WTC11 (cell line): ENCODE measurements at regions not wholly inside any gene's neighbourhood (a gene's known extent, or its start where the extent isn't known, plus 50 kb on each side); places are given as distances from the start of the nearest gene placed in this dataset.

Experiments used
- FOXJ3 ChIP-seq: sonication (generic); formaldehyde crosslinking; IDR thresholded peaks from 2 replicates; pipeline ENCODE4 v1.9.0; 2021; ENCODE audit warnings: missing genetic modification reagents, mild to moderate bottlenecking, borderline replicate concordance
- GRHL2 ChIP-seq: fragments of 250-450 bp; sonication (Bioruptor Pico); IDR thresholded peaks from 2 replicates; pipeline ENCODE4 v1.8.0; 2022; ENCODE audit warnings: mild to moderate bottlenecking, moderate library complexity; ENCODE audit not compliant: insufficient replicate concordance, severe bottlenecking
- KAT7 ChIP-seq: sonication (generic); formaldehyde crosslinking; IDR thresholded peaks from 2 replicates; pipeline ENCODE4 v1.8.1; 2023; ENCODE audit warnings: missing genetic modification reagents, mild to moderate bottlenecking, borderline replicate concordance
- NFE2L1 ChIP-seq: sonication (generic); formaldehyde crosslinking; IDR thresholded peaks from 2 replicates; pipeline ENCODE4 v1.8.1; 2023; ENCODE audit warnings: missing genetic modification reagents
- NFYB ChIP-seq: sonication (generic); formaldehyde crosslinking; conservative IDR thresholded peaks from 2 replicates; pipeline ENCODE4 v1.8.0; 2022; ENCODE audit warnings: low read depth, missing genetic modification reagents
- TCF7 ChIP-seq: sonication (generic); formaldehyde crosslinking; IDR thresholded peaks from 2 replicates; pipeline ENCODE4 v1.8.0; 2022; ENCODE audit warnings: mild to moderate bottlenecking, low read depth, missing genetic modification reagents, moderate library complexity
- TEAD4 ChIP-seq: sonication (generic); formaldehyde crosslinking; IDR thresholded peaks from 2 replicates; pipeline ENCODE4 v1.8.0; 2022; ENCODE audit warnings: mild to moderate bottlenecking, missing genetic modification reagents
- ZNF671 ChIP-seq: fragments of 250-450 bp; sonication (Bioruptor Pico); IDR thresholded peaks from 2 replicates; pipeline ENCODE4 v1.8.0; 2021; ENCODE audit warnings: mild to moderate bottlenecking
- TF ChIP-seq, protein P1 (sequence below): fragments of 200-600 bp; IDR thresholded peaks from 2 replicates; pipeline ENCODE4 v1.8.0; 2022; ENCODE audit warnings: antibody characterized with exemption
- TF ChIP-seq, protein P2 (sequence below): sonication (generic); formaldehyde crosslinking; IDR thresholded peaks from 2 replicates; pipeline ENCODE4 v1.8.0; 2022; ENCODE audit warnings: mild to moderate bottlenecking, missing genetic modification reagents
- TF ChIP-seq, protein P3 (sequence below): sonication (generic); formaldehyde crosslinking; IDR thresholded peaks from 2 replicates; pipeline ENCODE4 v1.8.0; 2022; ENCODE audit warnings: missing genetic modification reagents
- TF ChIP-seq, protein P4 (sequence below): sonication (generic); formaldehyde crosslinking; IDR thresholded peaks from 2 replicates; pipeline ENCODE4 v1.8.1; 2023; ENCODE audit warnings: mild to moderate bottlenecking, moderate library complexity, missing genetic modification reagents
- TF ChIP-seq, protein P5 (sequence below): sonication (generic); formaldehyde crosslinking; conservative IDR thresholded peaks from 2 replicates; pipeline ENCODE4 v1.8.1; 2022; ENCODE audit warnings: mild to moderate bottlenecking, missing genetic modification reagents

DNA sequence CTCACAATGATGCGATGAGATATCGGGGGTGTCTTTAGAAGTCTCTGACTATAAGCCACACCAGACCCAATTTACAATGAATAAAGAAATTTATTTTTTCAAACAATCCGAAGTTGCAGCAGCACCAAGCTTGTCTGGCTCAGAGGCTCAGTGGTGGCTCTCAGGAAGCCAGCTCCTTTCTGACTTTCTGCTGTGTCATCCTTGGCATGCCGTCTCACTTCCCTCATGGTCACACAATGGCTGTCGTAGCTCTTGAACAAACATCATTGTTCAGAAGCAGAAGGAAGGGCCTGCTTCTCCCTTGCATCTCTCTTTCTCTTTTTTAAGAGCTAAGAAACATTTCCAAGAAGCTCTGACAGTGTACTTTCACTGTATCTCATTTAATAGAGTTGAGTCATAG is 299.0 kb downstream of the DOK5 start:
- TF ChIP-seq NFE2L1 (no peak), GRHL2 (CRISPR knock-in tag) (no peak), FOXJ3 (no peak), NFYB (CRISPR knock-in tag) (no peak), TEAD4 (no peak), TCF7 (CRISPR knock-in tag) (no peak), KAT7 (CRISPR knock-in tag) (no peak), ZNF671 (CRISPR knock-in tag) (no peak)
- TF ChIP-seq, protein P1, sequence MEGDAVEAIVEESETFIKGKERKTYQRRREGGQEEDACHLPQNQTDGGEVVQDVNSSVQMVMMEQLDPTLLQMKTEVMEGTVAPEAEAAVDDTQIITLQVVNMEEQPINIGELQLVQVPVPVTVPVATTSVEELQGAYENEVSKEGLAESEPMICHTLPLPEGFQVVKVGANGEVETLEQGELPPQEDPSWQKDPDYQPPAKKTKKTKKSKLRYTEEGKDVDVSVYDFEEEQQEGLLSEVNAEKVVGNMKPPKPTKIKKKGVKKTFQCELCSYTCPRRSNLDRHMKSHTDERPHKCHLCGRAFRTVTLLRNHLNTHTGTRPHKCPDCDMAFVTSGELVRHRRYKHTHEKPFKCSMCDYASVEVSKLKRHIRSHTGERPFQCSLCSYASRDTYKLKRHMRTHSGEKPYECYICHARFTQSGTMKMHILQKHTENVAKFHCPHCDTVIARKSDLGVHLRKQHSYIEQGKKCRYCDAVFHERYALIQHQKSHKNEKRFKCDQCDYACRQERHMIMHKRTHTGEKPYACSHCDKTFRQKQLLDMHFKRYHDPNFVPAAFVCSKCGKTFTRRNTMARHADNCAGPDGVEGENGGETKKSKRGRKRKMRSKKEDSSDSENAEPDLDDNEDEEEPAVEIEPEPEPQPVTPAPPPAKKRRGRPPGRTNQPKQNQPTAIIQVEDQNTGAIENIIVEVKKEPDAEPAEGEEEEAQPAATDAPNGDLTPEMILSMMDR: no peak
- TF ChIP-seq, protein P2, sequence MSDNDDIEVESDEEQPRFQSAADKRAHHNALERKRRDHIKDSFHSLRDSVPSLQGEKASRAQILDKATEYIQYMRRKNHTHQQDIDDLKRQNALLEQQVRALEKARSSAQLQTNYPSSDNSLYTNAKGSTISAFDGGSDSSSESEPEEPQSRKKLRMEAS (CRISPR knock-in tag): no peak
- TF ChIP-seq, protein P3, sequence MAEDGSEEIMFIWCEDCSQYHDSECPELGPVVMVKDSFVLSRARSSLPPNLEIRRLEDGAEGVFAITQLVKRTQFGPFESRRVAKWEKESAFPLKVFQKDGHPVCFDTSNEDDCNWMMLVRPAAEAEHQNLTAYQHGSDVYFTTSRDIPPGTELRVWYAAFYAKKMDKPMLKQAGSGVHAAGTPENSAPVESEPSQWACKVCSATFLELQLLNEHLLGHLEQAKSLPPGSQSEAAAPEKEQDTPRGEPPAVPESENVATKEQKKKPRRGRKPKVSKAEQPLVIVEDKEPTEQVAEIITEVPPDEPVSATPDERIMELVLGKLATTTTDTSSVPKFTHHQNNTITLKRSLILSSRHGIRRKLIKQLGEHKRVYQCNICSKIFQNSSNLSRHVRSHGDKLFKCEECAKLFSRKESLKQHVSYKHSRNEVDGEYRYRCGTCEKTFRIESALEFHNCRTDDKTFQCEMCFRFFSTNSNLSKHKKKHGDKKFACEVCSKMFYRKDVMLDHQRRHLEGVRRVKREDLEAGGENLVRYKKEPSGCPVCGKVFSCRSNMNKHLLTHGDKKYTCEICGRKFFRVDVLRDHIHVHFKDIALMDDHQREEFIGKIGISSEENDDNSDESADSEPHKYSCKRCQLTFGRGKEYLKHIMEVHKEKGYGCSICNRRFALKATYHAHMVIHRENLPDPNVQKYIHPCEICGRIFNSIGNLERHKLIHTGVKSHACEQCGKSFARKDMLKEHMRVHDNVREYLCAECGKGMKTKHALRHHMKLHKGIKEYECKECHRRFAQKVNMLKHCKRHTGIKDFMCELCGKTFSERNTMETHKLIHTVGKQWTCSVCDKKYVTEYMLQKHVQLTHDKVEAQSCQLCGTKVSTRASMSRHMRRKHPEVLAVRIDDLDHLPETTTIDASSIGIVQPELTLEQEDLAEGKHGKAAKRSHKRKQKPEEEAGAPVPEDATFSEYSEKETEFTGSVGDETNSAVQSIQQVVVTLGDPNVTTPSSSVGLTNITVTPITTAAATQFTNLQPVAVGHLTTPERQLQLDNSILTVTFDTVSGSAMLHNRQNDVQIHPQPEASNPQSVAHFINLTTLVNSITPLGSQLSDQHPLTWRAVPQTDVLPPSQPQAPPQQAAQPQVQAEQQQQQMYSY (CRISPR knock-in tag): no peak
- TF ChIP-seq, protein P4, sequence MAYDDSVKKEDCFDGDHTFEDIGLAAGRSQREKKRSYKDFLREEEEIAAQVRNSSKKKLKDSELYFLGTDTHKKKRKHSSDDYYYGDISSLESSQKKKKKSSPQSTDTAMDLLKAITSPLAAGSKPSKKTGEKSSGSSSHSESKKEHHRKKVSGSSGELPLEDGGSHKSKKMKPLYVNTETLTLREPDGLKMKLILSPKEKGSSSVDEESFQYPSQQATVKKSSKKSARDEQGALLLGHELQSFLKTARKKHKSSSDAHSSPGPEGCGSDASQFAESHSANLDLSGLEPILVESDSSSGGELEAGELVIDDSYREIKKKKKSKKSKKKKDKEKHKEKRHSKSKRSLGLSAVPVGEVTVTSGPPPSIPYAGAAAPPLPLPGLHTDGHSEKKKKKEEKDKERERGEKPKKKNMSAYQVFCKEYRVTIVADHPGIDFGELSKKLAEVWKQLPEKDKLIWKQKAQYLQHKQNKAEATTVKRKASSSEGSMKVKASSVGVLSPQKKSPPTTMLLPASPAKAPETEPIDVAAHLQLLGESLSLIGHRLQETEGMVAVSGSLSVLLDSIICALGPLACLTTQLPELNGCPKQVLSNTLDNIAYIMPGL: no peak
- TF ChIP-seq, protein P5, sequence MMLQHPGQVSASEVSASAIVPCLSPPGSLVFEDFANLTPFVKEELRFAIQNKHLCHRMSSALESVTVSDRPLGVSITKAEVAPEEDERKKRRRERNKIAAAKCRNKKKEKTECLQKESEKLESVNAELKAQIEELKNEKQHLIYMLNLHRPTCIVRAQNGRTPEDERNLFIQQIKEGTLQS (CRISPR knock-in tag): no peak
